SK-N-SH treated with all-trans-retinoic acid at 6 μM for 48 hours (cell line): ENCODE measurements at regions not wholly inside any gene's neighbourhood (a gene's known extent, or its start where the extent isn't known, plus 50 kb on each side); places are given as distances from the start of the nearest gene placed in this dataset.
"Not testable (repeated sequence)": the region's sequence is repeated elsewhere in the genome, so short reads cannot be mapped to it uniquely, and the experiment has no call there.

Experiments
- ATAC-seq: fragments of 200-7000 bp; cut with Tn5 transposase; 3 replicates; pipeline ENCODE4 v1.9.1; 2020; ENCODE audit warnings: mild to moderate bottlenecking, moderate library complexity
- ARNTL ChIP-seq: fragments of 450-650 bp; formaldehyde crosslinking; IDR thresholded peaks from 2 replicates; pipeline ENCODE4 v1.5.0; 2020; ENCODE audit warnings: low read depth, mild to moderate bottlenecking, moderate library complexity, borderline replicate concordance
- BACH2 ChIP-seq: fragments of 250-450 bp; sonication (Bioruptor Pico); IDR thresholded peaks from 2 replicates; pipeline ENCODE4 v1.9.0; 2021; ENCODE audit warnings: mild to moderate bottlenecking, borderline replicate concordance
- CSDC2 ChIP-seq: fragments of 250-450 bp; sonication (Bioruptor Pico); IDR thresholded peaks from 2 replicates; pipeline ENCODE4 v1.5.0; 2020; ENCODE audit warnings: mild to moderate bottlenecking, moderate library complexity
- ESRRG ChIP-seq: fragments of 250-450 bp; sonication (Bioruptor Pico); IDR thresholded peaks from 2 replicates; pipeline ENCODE4 v1.6.1; 2021; ENCODE audit warnings: mild to moderate bottlenecking
- GLIS3 ChIP-seq: fragments of 250-450 bp; sonication (Bioruptor Pico); IDR thresholded peaks from 2 replicates; pipeline ENCODE4 v1.5.0; 2020; ENCODE audit warnings: mild to moderate bottlenecking, moderate library complexity
- ISL1 ChIP-seq: fragments of 250-450 bp; sonication (Bioruptor Pico); IDR thresholded peaks from 2 replicates; pipeline ENCODE4 v2.1.2; 2022; ENCODE audit warnings: mild to moderate bottlenecking, moderate library complexity
- OSR1 ChIP-seq: fragments of 250-450 bp; sonication (Bioruptor Pico); IDR thresholded peaks from 2 replicates; pipeline ENCODE4 v1.8.0; 2022; ENCODE audit warnings: moderate library complexity, mild to moderate bottlenecking, inconsistent platforms
- PATZ1 ChIP-seq: fragments of 250-450 bp; sonication (Bioruptor Pico); IDR thresholded peaks from 2 replicates; pipeline ENCODE4 v1.8.0; 2020; ENCODE audit warnings: mild to moderate bottlenecking, moderate library complexity, borderline replicate concordance
- POU6F1 ChIP-seq: fragments of 250-450 bp; sonication (Bioruptor Pico); IDR thresholded peaks from 2 replicates; pipeline ENCODE4 v1.8.0; 2021; ENCODE audit warnings: low read depth, mild to moderate bottlenecking, moderate library complexity, borderline replicate concordance
- PPARA ChIP-seq: fragments of 250-450 bp; sonication (Bioruptor Pico); IDR thresholded peaks from 2 replicates; pipeline ENCODE4 v1.5.0; 2020; ENCODE audit warnings: mild to moderate bottlenecking, borderline replicate concordance
- RARB ChIP-seq: fragments of 250-450 bp; sonication (Bioruptor Pico); IDR thresholded peaks from 2 replicates; pipeline ENCODE4 v1.8.0; 2021; ENCODE audit warnings: mild to moderate bottlenecking, moderate library complexity
- TCF4 ChIP-seq: fragments of 250-450 bp; sonication (Bioruptor Pico); IDR thresholded peaks from 2 replicates; pipeline ENCODE4 v1.8.0; 2021; ENCODE audit warnings: mild to moderate bottlenecking, moderate library complexity, borderline replicate concordance
- TOX ChIP-seq: fragments of 250-450 bp; sonication (Bioruptor Pico); IDR thresholded peaks from 2 replicates; pipeline ENCODE4 v1.8.0; 2021; ENCODE audit warnings: mild to moderate bottlenecking, moderate library complexity, borderline replicate concordance
- ZC3H10 ChIP-seq: fragments of 250-450 bp; sonication (Bioruptor Pico); IDR thresholded peaks from 2 replicates; pipeline ENCODE4 v1.5.1; 2021; ENCODE audit warnings: mild to moderate bottlenecking, moderate library complexity
- ZFP3 ChIP-seq: fragments of 250-450 bp; sonication (Bioruptor Pico); IDR thresholded peaks from 2 replicates; pipeline ENCODE4 v1.5.0; 2020; ENCODE audit warnings: mild to moderate bottlenecking, moderate library complexity
- ZFP30 ChIP-seq: fragments of 450-650 bp; formaldehyde crosslinking; IDR thresholded peaks from 2 replicates; pipeline ENCODE4 v1.5.0; 2022; ENCODE audit warnings: mild to moderate bottlenecking, moderate library complexity
- ZNF565 ChIP-seq: fragments of 450-650 bp; formaldehyde crosslinking; conservative IDR thresholded peaks from 2 replicates; pipeline ENCODE4 v1.5.0; 2020; ENCODE audit warnings: low read depth, mild to moderate bottlenecking, moderate library complexity
- ZNF70 ChIP-seq: fragments of 450-650 bp; formaldehyde crosslinking; IDR thresholded peaks from 2 replicates; pipeline ENCODE4 v1.5.0; 2020; ENCODE audit warnings: mild to moderate bottlenecking, moderate library complexity
- ZNF8 ChIP-seq: fragments of 450-650 bp; formaldehyde crosslinking; IDR thresholded peaks from 2 replicates; pipeline ENCODE4 v1.5.0; 2020; ENCODE audit warnings: mild to moderate bottlenecking, moderate library complexity
- TF ChIP-seq, protein P1 (sequence below): fragments of 250-450 bp; sonication (Bioruptor Pico); IDR thresholded peaks from 2 replicates; pipeline ENCODE4 v1.5.1; 2020; ENCODE audit warnings: low read depth, mild to moderate bottlenecking, moderate library complexity
- TF ChIP-seq, protein P2 (sequence below): fragments of 250-450 bp; sonication (Bioruptor Pico); IDR thresholded peaks from 2 replicates; pipeline ENCODE4 v1.5.1; 2021; ENCODE audit warnings: mild to moderate bottlenecking, moderate library complexity
- TF ChIP-seq, protein P3 (sequence below): fragments of 250-450 bp; sonication (Bioruptor Pico); IDR thresholded peaks from 2 replicates; pipeline ENCODE4 v1.5.0; 2020; ENCODE audit warnings: mild to moderate bottlenecking, moderate library complexity

DNA sequence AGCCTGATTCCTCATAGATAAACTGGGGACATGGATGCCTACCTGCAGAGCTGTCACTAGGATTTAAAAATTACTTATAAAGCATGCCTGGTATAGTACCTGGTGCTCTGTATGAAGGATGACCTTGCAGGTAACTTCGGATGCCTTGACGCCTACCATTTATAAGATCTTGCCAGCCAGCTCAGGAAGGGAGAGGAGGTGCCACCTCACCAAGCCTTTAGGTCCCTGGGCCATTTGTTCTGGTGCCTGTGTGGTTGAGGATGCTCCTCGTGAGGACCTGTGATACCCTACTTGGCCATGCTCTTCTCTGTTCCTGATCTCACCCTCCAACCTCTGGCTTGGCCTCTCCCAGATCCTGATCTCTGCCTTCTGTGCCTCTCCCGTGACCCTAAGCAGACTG, 85.2 kb downstream of the FDX1 start:
- ATAC-seq = no peak
- TF ChIP-seq POU6F1 (no peak), OSR1 (CRISPR knock-in tag) (no peak), TCF4 (CRISPR knock-in tag) (no peak), CSDC2 (no peak), ZNF70 (CRISPR knock-in tag) (no peak), BACH2 (CRISPR knock-in tag) (no peak), ESRRG (no peak)

GRCh38 chr11:110517381-110517780, 87.6 kb downstream of the FDX1 start:
- not testable (repeated sequence) for ATAC-seq

DNA sequence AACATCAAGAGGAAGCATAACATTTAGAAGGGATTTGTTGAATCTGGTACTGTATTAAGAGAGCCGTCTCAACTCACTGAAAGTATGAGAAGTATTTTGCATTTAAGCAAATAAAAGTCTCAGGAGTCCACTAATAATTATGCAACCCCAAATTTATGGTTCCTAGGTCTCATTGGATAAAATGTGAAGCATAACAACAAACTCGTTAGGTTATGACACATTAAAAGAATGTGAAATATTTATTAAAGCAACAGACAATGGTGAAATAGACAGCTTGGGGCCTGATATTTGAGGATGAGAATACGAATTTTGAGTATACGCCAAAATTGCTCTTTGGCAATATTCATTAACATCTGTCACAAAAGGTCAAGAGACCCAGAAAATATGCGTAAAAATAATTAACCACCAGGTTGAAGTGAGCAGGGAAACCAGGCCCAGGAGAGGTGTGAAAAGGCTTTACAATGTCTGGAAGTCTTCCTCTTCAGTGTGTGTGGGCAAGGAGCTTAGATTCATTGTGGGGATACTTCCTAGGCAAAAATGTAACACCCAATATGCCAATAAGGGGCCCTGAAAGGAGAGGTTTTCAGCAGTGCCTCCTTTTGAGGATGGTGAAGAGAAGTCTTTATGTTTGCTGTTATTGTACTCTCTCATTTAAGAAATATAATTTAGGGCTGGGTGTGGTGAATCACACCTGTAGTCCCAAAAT, 89.2 kb downstream of the FDX1 start:
- ATAC-seq = no peak
- no peak for TF ChIP-seq CSDC2
- TF ChIP-seq ARNTL (CRISPR knock-in tag) = no peak
- no peak for TF ChIP-seq ZFP30 (CRISPR knock-in tag)
- TF ChIP-seq, protein P1, sequence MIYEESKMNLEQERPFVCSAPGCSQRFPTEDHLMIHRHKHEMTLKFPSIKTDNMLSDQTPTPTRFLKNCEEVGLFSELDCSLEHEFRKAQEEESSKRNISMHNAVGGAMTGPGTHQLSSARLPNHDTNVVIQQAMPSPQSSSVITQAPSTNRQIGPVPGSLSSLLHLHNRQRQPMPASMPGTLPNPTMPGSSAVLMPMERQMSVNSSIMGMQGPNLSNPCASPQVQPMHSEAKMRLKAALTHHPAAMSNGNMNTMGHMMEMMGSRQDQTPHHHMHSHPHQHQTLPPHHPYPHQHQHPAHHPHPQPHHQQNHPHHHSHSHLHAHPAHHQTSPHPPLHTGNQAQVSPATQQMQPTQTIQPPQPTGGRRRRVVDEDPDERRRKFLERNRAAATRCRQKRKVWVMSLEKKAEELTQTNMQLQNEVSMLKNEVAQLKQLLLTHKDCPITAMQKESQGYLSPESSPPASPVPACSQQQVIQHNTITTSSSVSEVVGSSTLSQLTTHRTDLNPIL (CRISPR knock-in tag) = no peak

DNA sequence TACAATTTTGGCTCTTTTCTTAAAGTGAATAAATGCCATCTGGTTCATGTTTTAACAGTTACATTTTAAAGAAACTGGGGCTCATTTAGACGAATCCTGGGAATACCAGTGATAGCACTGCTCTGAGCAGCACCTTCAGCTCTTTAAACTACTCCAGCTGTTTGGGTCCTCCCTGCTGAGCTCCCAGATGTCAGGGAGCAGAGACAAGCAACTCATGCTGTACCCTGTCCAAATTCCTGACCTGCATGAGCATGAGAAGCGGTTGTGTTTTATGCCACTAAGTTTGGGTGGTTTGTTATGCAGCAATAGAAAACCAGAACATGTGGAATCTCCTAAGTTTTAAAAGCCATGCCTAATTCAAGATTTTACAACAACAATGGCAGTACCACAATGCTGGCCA, 90.0 kb downstream of the FDX1 start:
- ATAC-seq = no peak

More for the DNA sequence above, 90.0 kb downstream of the FDX1 start:
- TF ChIP-seq ISL1 (CRISPR knock-in tag) (no peak), ARNTL (CRISPR knock-in tag) (no peak), ZC3H10 (CRISPR knock-in tag) (no peak), RARB (CRISPR knock-in tag) (no peak), TOX (CRISPR knock-in tag) (no peak), GLIS3 (CRISPR knock-in tag) (no peak), CSDC2 (no peak), PATZ1 (CRISPR knock-in tag) (no peak), ZNF8 (no peak), PPARA (CRISPR knock-in tag) (no peak), ZFP30 (CRISPR knock-in tag) (no peak), ESRRG (no peak), POU6F1 (no peak), ZNF70 (CRISPR knock-in tag) (no peak), BACH2 (CRISPR knock-in tag) (no peak), ZNF565 (no peak), ZFP3 (no peak)
- TF ChIP-seq, protein P1 (CRISPR knock-in tag) = no peak
- TF ChIP-seq, protein P2, sequence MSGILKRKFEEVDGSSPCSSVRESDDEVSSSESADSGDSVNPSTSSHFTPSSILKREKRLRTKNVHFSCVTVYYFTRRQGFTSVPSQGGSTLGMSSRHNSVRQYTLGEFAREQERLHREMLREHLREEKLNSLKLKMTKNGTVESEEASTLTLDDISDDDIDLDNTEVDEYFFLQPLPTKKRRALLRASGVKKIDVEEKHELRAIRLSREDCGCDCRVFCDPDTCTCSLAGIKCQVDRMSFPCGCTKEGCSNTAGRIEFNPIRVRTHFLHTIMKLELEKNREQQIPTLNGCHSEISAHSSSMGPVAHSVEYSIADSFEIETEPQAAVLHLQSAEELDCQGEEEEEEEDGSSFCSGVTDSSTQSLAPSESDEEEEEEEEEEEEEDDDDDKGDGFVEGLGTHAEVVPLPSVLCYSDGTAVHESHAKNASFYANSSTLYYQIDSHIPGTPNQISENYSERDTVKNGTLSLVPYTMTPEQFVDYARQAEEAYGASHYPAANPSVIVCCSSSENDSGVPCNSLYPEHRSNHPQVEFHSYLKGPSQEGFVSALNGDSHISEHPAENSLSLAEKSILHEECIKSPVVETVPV (CRISPR knock-in tag) = no peak
- TF ChIP-seq, protein P3, sequence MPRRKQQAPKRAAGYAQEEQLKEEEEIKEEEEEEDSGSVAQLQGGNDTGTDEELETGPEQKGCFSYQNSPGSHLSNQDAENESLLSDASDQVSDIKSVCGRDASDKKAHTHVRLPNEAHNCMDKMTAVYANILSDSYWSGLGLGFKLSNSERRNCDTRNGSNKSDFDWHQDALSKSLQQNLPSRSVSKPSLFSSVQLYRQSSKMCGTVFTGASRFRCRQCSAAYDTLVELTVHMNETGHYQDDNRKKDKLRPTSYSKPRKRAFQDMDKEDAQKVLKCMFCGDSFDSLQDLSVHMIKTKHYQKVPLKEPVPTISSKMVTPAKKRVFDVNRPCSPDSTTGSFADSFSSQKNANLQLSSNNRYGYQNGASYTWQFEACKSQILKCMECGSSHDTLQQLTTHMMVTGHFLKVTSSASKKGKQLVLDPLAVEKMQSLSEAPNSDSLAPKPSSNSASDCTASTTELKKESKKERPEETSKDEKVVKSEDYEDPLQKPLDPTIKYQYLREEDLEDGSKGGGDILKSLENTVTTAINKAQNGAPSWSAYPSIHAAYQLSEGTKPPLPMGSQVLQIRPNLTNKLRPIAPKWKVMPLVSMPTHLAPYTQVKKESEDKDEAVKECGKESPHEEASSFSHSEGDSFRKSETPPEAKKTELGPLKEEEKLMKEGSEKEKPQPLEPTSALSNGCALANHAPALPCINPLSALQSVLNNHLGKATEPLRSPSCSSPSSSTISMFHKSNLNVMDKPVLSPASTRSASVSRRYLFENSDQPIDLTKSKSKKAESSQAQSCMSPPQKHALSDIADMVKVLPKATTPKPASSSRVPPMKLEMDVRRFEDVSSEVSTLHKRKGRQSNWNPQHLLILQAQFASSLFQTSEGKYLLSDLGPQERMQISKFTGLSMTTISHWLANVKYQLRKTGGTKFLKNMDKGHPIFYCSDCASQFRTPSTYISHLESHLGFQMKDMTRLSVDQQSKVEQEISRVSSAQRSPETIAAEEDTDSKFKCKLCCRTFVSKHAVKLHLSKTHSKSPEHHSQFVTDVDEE (CRISPR knock-in tag) = no peak
